ENCODE measurements at regions not wholly inside any gene's neighbourhood (a gene's known extent, or its start where the extent isn't known, plus 50 kb on each side); places are given as distances from the start of the nearest gene placed in this dataset.

DNA sequence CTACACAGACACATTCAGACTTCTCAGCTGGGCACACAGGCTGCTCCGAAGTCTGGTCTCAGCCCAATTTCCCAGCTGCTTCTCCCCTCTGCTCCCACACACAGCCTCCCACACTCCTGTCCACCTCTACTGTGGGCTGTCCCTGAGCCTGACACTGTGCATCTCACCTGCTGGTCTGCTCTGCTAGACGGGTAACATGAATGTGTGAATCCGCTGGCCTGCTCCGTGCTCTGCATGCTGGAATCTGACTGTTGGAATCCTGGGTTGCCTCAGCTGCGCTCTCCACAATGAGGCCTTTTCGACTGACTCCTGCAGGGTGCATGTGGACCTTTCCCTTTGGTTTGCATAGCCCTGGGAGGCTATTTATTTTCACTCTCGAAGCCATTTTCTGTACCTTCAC is 489.5 kb upstream of the B3GAT1 start:
- Mint-ChIP-seq H3K9me3 (no peaks in the 10 kb centered on the region), H3K27ac (no peak overlapping the region), H3K4me1 (ENCODE audit: low read depth in 2 of 2) (no peaks in the 10 kb centered on the region), H3K36me3 (no peaks in the 10 kb centered on the region), H3K4me3 (no peak overlapping the region), H3K27me3 (peaks cover 27 to 58% of the 10 kb centered on the region in 2 donors)
- no peak for DNase-seq (ENCODE audit: low spot score)
- no peak for ATAC-seq

DNA sequence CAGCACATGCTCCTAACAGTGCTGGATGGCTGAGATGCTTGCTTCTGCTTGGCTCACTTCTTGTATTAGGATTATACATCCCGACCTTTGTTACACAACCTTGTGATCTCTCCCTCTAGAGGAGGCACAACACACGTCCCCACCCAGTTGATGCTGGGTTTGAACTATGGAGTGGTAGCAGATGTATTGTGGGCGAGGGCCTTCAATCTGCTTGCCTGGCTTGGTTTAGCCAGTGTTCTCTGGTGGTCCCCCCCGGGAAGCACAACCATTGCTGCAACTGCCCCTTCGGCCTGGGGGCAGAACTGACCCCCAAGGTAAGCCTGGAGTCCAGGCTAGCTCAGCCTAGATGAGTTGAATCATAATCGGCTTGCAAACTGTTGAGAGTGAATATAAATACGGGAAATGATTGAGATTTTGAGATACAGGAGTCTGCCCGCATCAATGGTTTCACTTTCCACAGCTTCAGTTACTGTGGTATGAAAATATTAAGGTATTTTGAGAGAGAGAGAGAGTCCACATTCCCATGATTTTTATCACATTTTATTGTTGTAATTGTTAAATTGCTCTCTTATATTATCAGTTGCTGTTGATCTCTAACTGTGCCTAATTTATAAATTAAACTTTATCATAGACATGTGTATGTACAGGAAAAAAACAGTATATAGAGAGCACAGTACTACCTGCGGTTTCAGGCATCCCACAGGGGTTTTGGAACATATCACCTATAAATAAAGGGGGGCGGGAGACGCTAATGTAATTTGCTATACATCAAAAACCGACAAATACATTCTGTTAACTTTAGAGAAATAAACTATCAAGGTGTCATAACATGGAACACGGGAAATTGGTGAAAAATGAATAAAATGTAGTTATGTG is 482.0 kb upstream of the B3GAT1 start:
- H3K36me3 Mint-ChIP-seq, result no peaks in the 10 kb centered on the region
- peaks cover 16 to 73% of the 10 kb centered on the region in 2 donors for H3K27me3 Mint-ChIP-seq
- no peak for DNase-seq (ENCODE audit: low spot score)
- H3K9me3 Mint-ChIP-seq, result no peaks in the 10 kb centered on the region
- no peak for ATAC-seq
- H3K27ac Mint-ChIP-seq, result no peak overlapping the region
- H3K4me3 Mint-ChIP-seq, result no peak overlapping the region
- no peaks in the 10 kb centered on the region for H3K4me1 Mint-ChIP-seq (ENCODE audit: low read depth in 2 of 2)

DNA sequence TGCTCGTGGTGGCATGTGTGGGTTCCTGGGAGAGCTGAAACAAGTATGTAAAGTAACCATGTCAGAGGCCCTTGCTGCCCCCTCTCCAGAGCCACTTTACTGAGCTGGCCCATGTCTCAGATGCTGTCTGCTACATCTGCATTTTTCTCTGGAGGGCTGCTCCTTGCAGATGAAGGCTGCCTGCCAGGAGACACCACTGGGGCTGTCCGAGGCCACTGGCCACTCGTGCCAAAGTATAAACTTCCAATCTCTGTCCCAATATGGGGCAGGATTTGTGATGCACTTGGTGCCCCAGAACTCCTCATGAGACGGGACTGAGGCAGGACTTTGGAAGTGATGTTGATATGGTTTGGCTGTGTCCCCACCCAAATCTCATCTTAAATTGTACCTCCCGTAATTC is 478.4 kb upstream of the B3GAT1 start:
- Mint-ChIP-seq H3K27ac (no peak overlapping the region), H3K36me3 (no peaks in the 10 kb centered on the region), H3K4me3 (no peak overlapping the region), H3K27me3 (peaks cover 15 to 55% of the 10 kb centered on the region in 2 donors), H3K4me1 (ENCODE audit: low read depth in 2 of 2) (no peaks in the 10 kb centered on the region), H3K9me3 (no peaks in the 10 kb centered on the region)
- DNase-seq (ENCODE audit: low spot score) (no peak), ATAC-seq (no peak)

DNA sequence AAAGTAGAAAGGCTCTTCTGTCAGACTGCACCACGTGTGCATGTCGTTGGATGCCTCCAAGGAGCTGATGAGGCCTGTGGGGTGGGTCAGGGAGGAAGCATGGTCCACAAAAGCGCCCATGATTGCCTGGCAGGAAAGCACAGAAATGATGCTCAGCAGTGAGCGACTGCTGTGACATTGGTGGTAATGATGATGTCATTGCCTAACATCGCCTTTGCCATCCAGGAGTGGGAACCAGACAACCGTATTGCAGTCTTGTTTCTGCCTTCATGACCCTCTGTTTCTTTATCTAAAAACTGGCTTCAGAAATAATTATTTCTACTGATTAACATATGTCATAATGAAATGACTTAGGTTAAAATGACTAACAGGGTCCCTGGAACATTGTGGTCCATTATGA is 477.8 kb upstream of the B3GAT1 start:
- Mint-ChIP-seq H3K4me1 (ENCODE audit: low read depth in 2 of 2) (no peaks in the 10 kb centered on the region), H3K4me3 (no peak overlapping the region), H3K27ac (no peak overlapping the region), H3K36me3 (no peaks in the 10 kb centered on the region), H3K27me3 (peaks cover 14 to 54% of the 10 kb centered on the region in 2 donors), H3K9me3 (no peaks in the 10 kb centered on the region)
- DNase-seq (ENCODE audit: low spot score) (no peak), ATAC-seq (no peak)

DNA sequence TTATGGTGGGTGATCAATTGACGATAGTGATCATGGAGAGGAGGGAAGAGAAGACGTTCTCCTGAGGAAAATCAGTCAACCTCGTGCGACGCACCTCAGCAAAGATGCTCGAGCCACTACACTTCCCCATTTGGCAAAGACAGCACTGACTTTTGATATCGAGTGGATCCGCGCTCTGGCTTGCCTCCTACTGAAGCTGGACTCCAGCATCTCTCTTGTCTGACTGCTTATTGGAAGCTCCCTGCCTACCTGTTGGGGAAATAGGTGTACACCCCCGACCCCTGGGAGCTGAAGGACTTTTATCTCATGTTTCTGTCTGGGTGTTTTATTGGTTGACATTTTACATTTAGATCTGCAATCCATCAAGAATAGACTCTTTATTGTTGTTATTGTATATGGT is 476.8 kb upstream of the B3GAT1 start:
- Mint-ChIP-seq H3K27ac (no peak overlapping the region), H3K4me3 (no peak overlapping the region), H3K36me3 (no peaks in the 10 kb centered on the region), H3K9me3 (no peaks in the 10 kb centered on the region), H3K4me1 (ENCODE audit: low read depth in 2 of 2) (no peaks in the 10 kb centered on the region), H3K27me3 (peaks cover 18 to 53% of the 10 kb centered on the region in 2 donors)
- ATAC-seq, result no peak
- no peak for DNase-seq (ENCODE audit: low spot score)

DNA sequence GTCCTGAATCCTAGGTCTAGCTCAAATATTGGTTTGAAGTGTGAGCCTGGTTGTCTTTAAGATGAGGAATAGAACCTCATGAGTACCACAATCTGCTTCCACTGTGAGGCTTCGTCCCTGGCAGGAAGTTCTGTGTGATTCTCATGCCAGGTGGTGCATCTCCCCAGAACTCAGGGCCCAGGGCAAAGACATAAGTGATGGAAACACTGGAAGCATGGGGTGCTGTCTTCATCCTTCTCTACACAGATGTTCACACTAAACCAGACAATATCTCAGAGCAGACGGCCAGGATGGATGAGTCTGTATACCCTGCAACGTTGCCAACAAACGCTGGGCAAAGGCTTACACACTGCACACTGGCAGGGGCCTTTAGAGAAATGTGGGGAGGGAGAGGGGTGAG is 475.9 kb upstream of the B3GAT1 start:
- H3K27me3 Mint-ChIP-seq, result peaks cover 19 to 56% of the 10 kb centered on the region in 2 donors
- no peak overlapping the region for H3K4me3 Mint-ChIP-seq
- no peak overlapping the region for H3K27ac Mint-ChIP-seq
- no peaks in the 10 kb centered on the region for H3K9me3 Mint-ChIP-seq
- no peaks in the 10 kb centered on the region for H3K36me3 Mint-ChIP-seq
- H3K4me1 Mint-ChIP-seq (ENCODE audit: low read depth in 2 of 2), result no peaks in the 10 kb centered on the region
- DNase-seq (ENCODE audit: low spot score) (no peak), ATAC-seq (no peak)

DNA sequence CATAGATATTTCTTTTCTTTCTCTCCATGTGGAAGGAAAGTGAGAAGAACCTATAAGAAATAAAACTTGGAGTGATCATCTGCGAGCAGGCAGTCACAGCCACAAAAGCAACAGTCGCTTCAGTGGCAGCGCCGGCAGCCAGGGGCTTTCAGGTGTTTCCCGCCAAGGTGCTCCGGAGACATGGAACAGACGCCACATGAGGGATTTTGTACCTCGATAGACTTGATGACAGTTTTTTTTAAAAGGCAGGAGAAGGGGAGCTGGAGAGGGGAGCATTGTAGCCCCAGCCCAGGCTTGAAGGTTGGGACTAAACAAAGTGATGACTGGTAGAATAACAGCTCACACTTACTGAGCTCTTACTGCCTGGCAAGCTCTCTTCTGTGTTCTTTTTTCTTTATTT is 471.4 kb upstream of the B3GAT1 start:
- H3K9me3 Mint-ChIP-seq, result no peaks in the 10 kb centered on the region

DNA sequence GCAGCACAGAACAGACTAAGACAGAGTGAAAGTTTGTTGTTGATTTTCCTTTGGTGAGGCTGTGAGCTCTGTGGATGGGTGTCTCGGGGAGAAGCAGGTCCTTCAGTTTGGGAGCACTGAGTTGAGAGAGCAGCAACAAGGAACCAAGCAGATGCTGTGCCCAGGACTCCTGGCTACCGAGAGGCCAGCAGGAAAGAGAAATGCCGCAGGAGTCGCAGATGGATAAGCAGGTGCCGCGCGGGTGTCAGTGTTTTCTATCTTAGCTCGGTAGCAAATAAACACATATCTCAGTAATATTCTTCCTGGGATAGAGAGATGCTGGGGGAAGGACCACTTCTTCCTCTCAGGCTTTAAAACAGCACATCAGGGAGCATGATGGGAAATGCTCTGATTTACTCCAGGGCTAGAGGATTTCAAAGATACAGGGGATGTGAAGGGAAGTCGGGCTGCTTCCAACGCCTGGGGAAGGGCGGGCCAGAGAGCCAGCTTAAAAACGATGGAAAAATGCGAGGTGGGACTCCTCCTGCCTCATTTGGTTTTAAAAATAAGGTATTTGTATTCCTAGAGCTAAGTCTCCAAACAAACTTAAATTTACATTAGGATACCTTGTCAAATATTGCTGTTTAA is 470.7 kb upstream of the B3GAT1 start:
- Mint-ChIP-seq H3K4me1 (ENCODE audit: low read depth in 2 of 2) (no peaks in the 10 kb centered on the region), H3K9me3 (no peaks in the 10 kb centered on the region), H3K36me3 (no peaks in the 10 kb centered on the region), H3K27ac (no peak overlapping the region), H3K4me3 (no peak overlapping the region), H3K27me3 (peaks cover 26 to 43% of the 10 kb centered on the region in 2 donors)
- ATAC-seq (no peak), DNase-seq (ENCODE audit: low spot score) (no peak)

More for the DNA sequence above, 471.4 kb upstream of the B3GAT1 start:
- H3K27me3 Mint-ChIP-seq, result peaks cover 23 to 39% of the 10 kb centered on the region in 2 donors
- no peak for ATAC-seq
- H3K36me3 Mint-ChIP-seq, result no peaks in the 10 kb centered on the region
- DNase-seq (ENCODE audit: low spot score), result no peak
- H3K4me3 Mint-ChIP-seq, result no peak overlapping the region
- H3K27ac Mint-ChIP-seq, result no peak overlapping the region
- H3K4me1 Mint-ChIP-seq (ENCODE audit: low read depth in 2 of 2), result no peaks in the 10 kb centered on the region

DNA sequence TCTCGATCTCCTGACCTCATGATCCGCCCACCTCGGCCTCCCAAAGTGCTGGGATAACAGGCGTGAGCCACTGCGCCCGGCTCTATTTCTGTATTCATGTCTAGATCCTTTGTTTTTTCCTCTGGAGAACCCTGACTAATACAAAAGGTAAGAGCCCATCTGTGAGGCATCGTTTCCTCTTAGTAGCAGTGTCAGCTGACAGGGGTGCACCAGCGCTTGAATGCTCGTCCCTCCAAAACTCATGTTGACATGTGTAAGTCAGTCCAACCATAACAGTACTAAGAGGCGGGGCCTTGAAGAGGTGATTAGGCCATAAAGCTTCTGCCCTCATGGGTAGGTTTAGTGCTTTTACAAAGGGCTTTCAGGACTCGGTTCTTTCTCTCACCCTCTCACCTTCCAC is 470.1 kb upstream of the B3GAT1 start:
- DNase-seq (ENCODE audit: low spot score) (no peak), ATAC-seq (no peak)
- Mint-ChIP-seq H3K27me3 (peaks cover 22 to 43% of the 10 kb centered on the region in 2 donors), H3K9me3 (no peaks in the 10 kb centered on the region), H3K4me3 (no peak overlapping the region), H3K36me3 (no peaks in the 10 kb centered on the region), H3K4me1 (ENCODE audit: low read depth in 2 of 2) (no peaks in the 10 kb centered on the region), H3K27ac (no peak overlapping the region)

DNA sequence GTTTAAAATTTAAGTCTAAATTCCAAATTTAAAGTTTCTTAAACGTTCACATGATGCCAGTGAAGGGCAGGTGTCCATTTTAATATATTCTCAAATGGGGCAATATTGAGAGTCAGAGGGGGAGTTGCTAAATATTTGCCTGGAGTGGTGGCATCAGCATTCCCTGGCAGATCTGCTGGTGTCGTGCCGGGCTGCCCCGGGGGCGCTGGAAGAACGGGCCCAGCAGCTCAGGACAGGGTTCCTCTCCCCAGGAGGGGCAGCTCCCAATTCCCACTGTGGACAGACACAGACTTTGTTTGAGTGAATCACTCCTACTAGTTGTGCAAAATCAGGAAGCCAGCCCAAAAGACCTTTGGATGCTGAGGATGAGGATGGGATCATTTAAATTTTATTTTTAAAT is 468.7 kb upstream of the B3GAT1 start:
- Mint-ChIP-seq H3K9me3 (no peaks in the 10 kb centered on the region), H3K4me3 (no peak overlapping the region), H3K27me3 (peaks cover 19 to 43% of the 10 kb centered on the region in 2 donors), H3K27ac (no peak overlapping the region), H3K36me3 (no peaks in the 10 kb centered on the region), H3K4me1 (ENCODE audit: low read depth in 2 of 2) (peaks cover 0 to 3% of the 10 kb centered on the region in 2 donors)
- no peak for DNase-seq (ENCODE audit: low spot score)
- ATAC-seq, result no peak

DNA sequence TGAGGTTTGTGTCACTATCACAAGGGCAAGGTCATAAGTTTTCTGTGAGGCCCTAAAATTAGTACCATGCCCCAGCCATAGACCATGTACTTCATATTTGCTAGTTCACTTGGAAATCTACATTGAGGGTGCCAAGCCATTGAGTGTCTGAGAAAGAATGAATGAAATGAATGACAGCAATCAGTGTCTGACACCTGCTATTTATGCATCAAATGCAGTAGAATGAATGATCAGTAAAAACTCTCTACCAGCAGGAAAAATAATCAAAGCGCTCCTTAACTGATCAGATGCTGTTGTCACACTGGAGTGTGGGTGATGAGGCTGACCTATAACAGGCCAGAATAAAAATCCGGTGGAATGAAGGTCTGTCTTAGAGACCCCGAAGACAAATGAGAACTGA is 467.9 kb upstream of the B3GAT1 start:
- H3K27me3 Mint-ChIP-seq, result peaks cover 14 to 36% of the 10 kb centered on the region in 2 donors
- H3K36me3 Mint-ChIP-seq, result no peaks in the 10 kb centered on the region
- DNase-seq (ENCODE audit: low spot score), result no peak
- no peak for ATAC-seq
- H3K9me3 Mint-ChIP-seq, result no peaks in the 10 kb centered on the region
- H3K4me3 Mint-ChIP-seq, result no peak overlapping the region
- no peak overlapping the region for H3K27ac Mint-ChIP-seq
- peaks cover 4 to 7% of the 10 kb centered on the region in 2 donors for H3K4me1 Mint-ChIP-seq (ENCODE audit: low read depth in 2 of 2)

DNA sequence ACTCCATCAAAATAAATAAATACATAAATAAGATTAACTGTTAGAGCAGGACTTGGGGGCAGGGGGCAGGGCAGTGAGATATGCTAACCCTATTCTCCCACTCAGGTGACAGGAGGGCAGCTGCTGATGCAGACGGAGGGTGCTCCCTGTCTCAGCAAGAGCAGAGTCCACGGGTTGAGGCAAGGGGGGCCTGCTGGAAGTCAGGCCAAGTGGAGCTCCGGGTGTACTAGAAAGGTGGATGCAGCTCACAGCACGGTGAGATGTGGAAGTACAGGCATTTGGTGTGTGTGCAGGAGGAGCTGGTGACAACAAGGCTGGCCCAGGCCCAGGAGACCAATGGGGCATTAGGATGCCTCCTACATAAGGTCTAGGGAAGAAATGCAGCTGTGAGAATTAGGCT is 467.3 kb upstream of the B3GAT1 start:
- ATAC-seq (no peak), DNase-seq (ENCODE audit: low spot score) (no peak)
- H3K27ac Mint-ChIP-seq, result no peak overlapping the region
- no peak overlapping the region for H3K4me3 Mint-ChIP-seq
- H3K4me1 Mint-ChIP-seq (ENCODE audit: low read depth in 2 of 2), result peaks cover 6 to 10% of the 10 kb centered on the region in 2 donors
- H3K36me3 Mint-ChIP-seq, result no peaks in the 10 kb centered on the region
- no peaks in the 10 kb centered on the region for H3K9me3 Mint-ChIP-seq
- H3K27me3 Mint-ChIP-seq, result peaks cover 14 to 35% of the 10 kb centered on the region in 2 donors

DNA sequence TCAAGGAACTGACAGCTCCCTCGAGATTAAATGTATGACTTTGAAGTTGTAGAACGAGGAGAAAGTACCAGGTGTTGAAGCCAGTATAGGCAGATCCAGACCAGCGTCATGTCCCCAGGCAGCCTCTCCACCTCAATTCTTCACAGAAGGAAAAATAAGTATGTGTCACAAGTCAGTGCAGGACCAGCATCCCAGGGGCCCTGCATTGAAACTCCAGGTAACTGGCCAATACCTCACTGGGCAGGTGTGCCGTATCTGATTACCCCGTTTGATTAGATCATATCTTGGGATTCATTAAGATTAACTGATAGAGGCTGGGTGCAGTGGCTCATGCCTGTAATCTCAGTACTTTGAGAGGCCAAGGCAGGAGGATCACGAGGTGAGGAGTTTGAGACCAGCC is 466.7 kb upstream of the B3GAT1 start:
- peaks cover 9 to 30% of the 10 kb centered on the region in 2 donors for H3K27me3 Mint-ChIP-seq

DNA sequence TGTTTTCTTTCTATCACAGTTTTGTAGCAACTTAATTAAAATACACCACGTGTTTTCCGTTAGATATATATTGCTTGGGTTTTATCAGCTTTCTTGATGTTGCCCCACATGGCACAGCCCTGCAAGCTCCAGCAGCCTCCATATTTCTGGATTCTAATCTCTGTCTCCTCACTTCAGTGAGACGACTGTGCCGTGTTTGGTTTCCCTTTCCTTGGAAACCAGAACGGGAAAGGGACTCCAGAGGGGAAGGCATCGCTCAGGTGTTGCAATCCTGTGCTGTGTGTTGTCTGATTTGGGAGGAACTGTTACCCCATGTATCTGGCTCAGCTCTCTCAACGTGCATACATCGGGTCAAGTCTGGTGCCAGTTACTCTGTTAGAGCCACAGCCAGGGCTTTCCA is 464.2 kb upstream of the B3GAT1 start:
- H3K9me3 Mint-ChIP-seq, result no peaks in the 10 kb centered on the region
- H3K4me1 Mint-ChIP-seq (ENCODE audit: low read depth in 2 of 2), result peaks cover 6 to 10% of the 10 kb centered on the region in 2 donors
- H3K4me3 Mint-ChIP-seq, result no peak overlapping the region
- ATAC-seq (no peak), DNase-seq (ENCODE audit: low spot score) (no peak)
- no peak overlapping the region for H3K27ac Mint-ChIP-seq
- no peaks in the 10 kb centered on the region for H3K36me3 Mint-ChIP-seq
- H3K27me3 Mint-ChIP-seq, result peaks cover 12 to 23% of the 10 kb centered on the region in 2 donors

More for the DNA sequence above, 466.7 kb upstream of the B3GAT1 start:
- Mint-ChIP-seq H3K36me3 (no peaks in the 10 kb centered on the region), H3K4me1 (ENCODE audit: low read depth in 2 of 2) (peaks cover 6 to 10% of the 10 kb centered on the region in 2 donors), H3K27ac (no peak overlapping the region), H3K4me3 (no peak overlapping the region), H3K9me3 (no peaks in the 10 kb centered on the region)
- ATAC-seq (no peak), DNase-seq (ENCODE audit: low spot score) (no peak)

All from natural killer cell treated with Interleukin-12 subunit alpha and Interleukin-12 subunit beta and Interleukin-15 and Interleukin-18, amount 100 ng/mL, for 72 hours (primary cell).